Colonic mucosa (tissue), 4 donors: ENCODE measurements at regions not wholly inside any gene's neighbourhood (a gene's known extent, or its start where the extent isn't known, plus 50 kb on each side); places are given as distances from the start of the nearest gene placed in this dataset.

Experiments used
- DNase-seq: peaks from one replicate; pipeline ENCODE4 v3.0.0-alpha.2; 2020
- H3K27ac ChIP-seq: fragments of 200-600 bp; one replicate; pipeline ENCODE4 v1.8.0; 2021
- H3K27me3 ChIP-seq: fragments of 200-600 bp; one replicate; pipeline ENCODE4 v1.8.0; 2021
- H3K36me3 ChIP-seq: fragments of 200-600 bp; one replicate; pipeline ENCODE4 v1.8.0; 2021
- H3K4me1 ChIP-seq: fragments of 200-600 bp; one replicate; pipeline ENCODE4 v1.8.0; 2021; ENCODE audit warnings: mild to moderate bottlenecking
- H3K4me3 ChIP-seq: fragments of 200-600 bp; one replicate; pipeline ENCODE4 v1.8.0; 2021
- H3K9ac ChIP-seq, 2 donors: one replicate each; pipeline ENCODE4 v1.7.0; 2013; ENCODE audit warnings: control low read depth in 2 of 2, low read depth in 2 of 2, low read length in 2 of 2
- H3K9me3 ChIP-seq: fragments of 200-600 bp; one replicate; pipeline ENCODE4 v1.8.0; 2021
- CTCF ChIP-seq: fragments of 200-600 bp; IDR thresholded peaks from one replicate; pipeline ENCODE4 v1.8.0; 2022; ENCODE audit warnings: antibody characterized with exemption, mild to moderate bottlenecking
- intact Hi-C: fragments of 100-400 bp; cut with DNase I; formaldehyde crosslinking; loops from one replicate; pipeline ENCODE4 v1.14.1; 2022
- donor health status: healthy.
- donor health status: DM: no; HTN: no; CAD: no.
- donor health status: DM: no; HTN: no; CAD: no.

- Histone ChIP-seq H3K9ac (no peak overlapping the region), H3K27ac (no peak overlapping the region), H3K9me3 (no peaks in the 10 kb centered on the region), H3K4me3 (no peak overlapping the region), H3K27me3 (no peaks in the 10 kb centered on the region), H3K36me3 (no peaks in the 10 kb centered on the region), H3K4me1 (no peaks in the 10 kb centered on the region)
- intact Hi-C loops, result no loop called here
- DNase-seq, result no peak
- no peak for TF ChIP-seq CTCF
These were observed 248.0 kb upstream of the EYS start for GRCh38 chr6:65955034-65955433.

GRCh38 chr6:65948062-65948461 lies 241.0 kb upstream of the EYS start:
- Histone ChIP-seq H3K9me3 (no peaks in the 10 kb centered on the region), H3K4me3 (no peak overlapping the region), H3K4me1 (no peaks in the 10 kb centered on the region), H3K27me3 (no peaks in the 10 kb centered on the region), H3K9ac (no peak overlapping the region), H3K36me3 (no peaks in the 10 kb centered on the region), H3K27ac (no peak overlapping the region)
- no peak for TF ChIP-seq CTCF
- intact Hi-C loops, result no loop called here
- DNase-seq, result no peak

GRCh38 chr6:65943548-65943947 lies 236.5 kb upstream of the EYS start:
- intact Hi-C loops, result no loop called here
- no peak overlapping the region for H3K4me3 ChIP-seq
- TF ChIP-seq CTCF, result no peak
- no peaks in the 10 kb centered on the region for H3K4me1 ChIP-seq
- H3K27me3 ChIP-seq, result no peaks in the 10 kb centered on the region
- no peak overlapping the region for H3K27ac ChIP-seq
- no peak for DNase-seq
- no peaks in the 10 kb centered on the region for H3K9me3 ChIP-seq
- no peak overlapping the region for H3K9ac ChIP-seq
- no peaks in the 10 kb centered on the region for H3K36me3 ChIP-seq

GRCh38 chr6:65943051-65943450 lies 236.0 kb upstream of the EYS start:
- Histone ChIP-seq H3K4me1 (no peaks in the 10 kb centered on the region), H3K27me3 (no peaks in the 10 kb centered on the region), H3K27ac (no peak overlapping the region), H3K9me3 (no peaks in the 10 kb centered on the region), H3K4me3 (no peak overlapping the region), H3K36me3 (no peaks in the 10 kb centered on the region), H3K9ac (no peak overlapping the region)
- DNase-seq, result no peak
- TF ChIP-seq CTCF, result no peak
- intact Hi-C loops, result no loop called here

GRCh38 chr6:65938000-65938399 lies 231.0 kb upstream of the EYS start:
- H3K9ac ChIP-seq, result no peak overlapping the region
- H3K4me1 ChIP-seq, result no peaks in the 10 kb centered on the region
- H3K9me3 ChIP-seq, result no peaks in the 10 kb centered on the region
- no peak for DNase-seq
- intact Hi-C loops, result no loop called here
- no peak overlapping the region for H3K4me3 ChIP-seq
- H3K27me3 ChIP-seq, result no peaks in the 10 kb centered on the region
- no peak for TF ChIP-seq CTCF
- H3K27ac ChIP-seq, result no peak overlapping the region
- H3K36me3 ChIP-seq, result no peaks in the 10 kb centered on the region

- DNase-seq, result no peak
- H3K36me3 ChIP-seq, result no peaks in the 10 kb centered on the region
- intact Hi-C loops, result no loop called here
- no peak for TF ChIP-seq CTCF
- no peak overlapping the region for H3K4me3 ChIP-seq
- no peaks in the 10 kb centered on the region for H3K4me1 ChIP-seq
- no peak overlapping the region for H3K27ac ChIP-seq
- no peaks in the 10 kb centered on the region for H3K27me3 ChIP-seq
- H3K9ac ChIP-seq, result no peak overlapping the region
- no peaks in the 10 kb centered on the region for H3K9me3 ChIP-seq
These were observed 228.4 kb upstream of the EYS start for GRCh38 chr6:65935412-65935811.
